WERI-Rb-1 (cell line): ENCODE measurements at regions not wholly inside any gene's neighbourhood (a gene's known extent, or its start where the extent isn't known, plus 50 kb on each side); places are given as distances from the start of the nearest gene placed in this dataset.

Source experiments
- DNase-seq: peaks from one replicate; pipeline ENCODE4 v3.0.0-alpha.2; 2020
- H3K27ac ChIP-seq: fragments of 250-450 bp; sonication (Bioruptor Pico); 2 replicates; pipeline ENCODE4 v1.5.1; 2020; ENCODE audit warnings: mild to moderate bottlenecking, moderate library complexity
- H3K27me3 ChIP-seq: fragments of 250-450 bp; sonication (Bioruptor Pico); 2 replicates; pipeline ENCODE4 v1.5.1; 2021; ENCODE audit warnings: mild to moderate bottlenecking, low read depth, moderate library complexity; ENCODE audit not compliant: insufficient read depth, severe bottlenecking
- H3K36me3 ChIP-seq: fragments of 250-450 bp; sonication (Bioruptor Pico); 2 replicates; pipeline ENCODE4 v1.5.1; 2020; ENCODE audit warnings: mild to moderate bottlenecking, moderate library complexity
- H3K4me3 ChIP-seq: 2 replicates; pipeline ENCODE4 v1.5.1; 2011; ENCODE audit warnings: low read depth, mild to moderate bottlenecking, control low read depth, low read length
- H3K9me3 ChIP-seq: fragments of 250-450 bp; sonication (Bioruptor Pico); 2 replicates; pipeline ENCODE4 v1.5.1; 2021; ENCODE audit warnings: mild to moderate bottlenecking, moderate library complexity; ENCODE audit not compliant: severe bottlenecking
- CTCF ChIP-seq: IDR thresholded peaks from 2 replicates; pipeline ENCODE4 v1.5.1; 2011; ENCODE audit warnings: low read depth, mild to moderate bottlenecking, control low read depth, inconsistent platforms, low read length

DNA sequence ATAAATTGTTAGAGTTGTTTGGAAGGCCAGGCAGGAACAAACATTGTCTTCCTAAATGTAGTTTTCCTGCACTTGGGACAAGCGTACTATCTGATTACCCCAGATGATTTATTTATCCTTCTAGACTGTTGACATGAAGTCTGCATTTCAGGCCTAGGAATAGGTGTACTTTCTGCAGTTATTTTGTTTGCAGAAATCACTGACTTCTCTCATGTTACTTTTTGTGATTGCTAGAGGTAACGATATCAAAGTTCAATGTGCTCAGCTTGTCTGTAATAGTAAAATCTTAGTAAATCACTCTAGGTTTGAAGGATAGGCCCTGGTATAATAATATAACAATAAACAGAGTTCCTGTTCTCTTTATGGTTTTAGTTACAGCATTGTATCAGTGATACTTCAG lies 75.4 kb upstream of the HDAC9 start:
- TF ChIP-seq CTCF: no peak
- no peak for DNase-seq
- Histone ChIP-seq H3K9me3 (peaks cover 2% of the 10 kb centered on the region), H3K4me3 (no peak overlapping the region), H3K36me3 (no peaks in the 10 kb centered on the region), H3K27ac (peak overlapping the region; percentile 27; the same call in 1 of the 2 replicates), H3K27me3 (no peaks in the 10 kb centered on the region)

DNA sequence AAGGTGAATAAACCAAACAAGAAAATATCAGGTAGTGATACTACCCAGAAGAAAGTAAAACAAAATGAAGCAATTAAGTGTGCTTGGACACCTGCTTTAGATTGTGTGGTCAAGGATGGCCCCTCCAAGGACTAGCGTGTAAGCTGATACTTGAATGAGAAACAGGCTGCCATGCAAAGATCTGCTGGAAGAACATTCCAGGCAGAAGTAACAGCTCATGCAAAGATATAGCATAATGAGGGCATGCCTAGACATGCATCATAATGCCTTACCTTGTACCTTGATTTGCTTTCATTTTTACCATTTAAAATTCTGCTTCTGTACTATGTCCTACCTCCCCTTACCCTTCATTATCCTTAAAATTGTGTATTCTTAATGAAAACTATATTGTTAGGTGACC lies 74.8 kb upstream of the HDAC9 start:
- H3K27me3 ChIP-seq: no peaks in the 10 kb centered on the region
- peaks cover 2% of the 10 kb centered on the region for H3K9me3 ChIP-seq
- H3K36me3 ChIP-seq: no peaks in the 10 kb centered on the region
- H3K27ac ChIP-seq: peak overlapping the region; percentile 13; the same call in 1 of the 2 replicates
- DNase-seq: peak; percentile 12
- no peak overlapping the region for H3K4me3 ChIP-seq
- no peak for TF ChIP-seq CTCF

- H3K4me3 ChIP-seq: no peak overlapping the region
- no peak for TF ChIP-seq CTCF
- peak; percentile 79 for DNase-seq
- H3K27ac ChIP-seq: peak overlapping the region; percentile 13; the same call in 1 of the 2 replicates
- no peaks in the 10 kb centered on the region for H3K27me3 ChIP-seq
- no peaks in the 10 kb centered on the region for H3K36me3 ChIP-seq
- H3K9me3 ChIP-seq: peaks cover 2% of the 10 kb centered on the region
Observed at GRCh38 chr7:18421297-18422002, 74.1 kb upstream of the HDAC9 start.

DNA sequence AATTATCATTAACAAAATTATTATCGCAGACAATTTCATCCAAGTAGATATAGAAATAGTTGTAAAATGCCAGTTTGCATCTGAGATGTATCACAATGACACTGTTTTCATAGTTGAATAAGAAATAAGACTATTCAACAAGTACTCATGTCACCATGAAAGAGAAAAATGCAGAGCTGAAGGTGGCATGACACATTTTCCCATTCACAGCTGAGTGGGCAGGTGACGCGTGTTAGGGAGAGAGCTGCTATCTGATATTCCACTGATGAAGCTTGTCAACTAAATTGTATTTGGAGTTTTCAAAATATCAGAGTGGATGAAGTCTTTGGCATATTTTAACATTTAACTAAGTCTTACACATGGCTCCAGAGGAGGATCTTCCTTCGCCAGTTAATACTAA lies 70.3 kb upstream of the HDAC9 start:
- Histone ChIP-seq H3K4me3 (no peak overlapping the region), H3K27ac (no peak overlapping the region)

DNA sequence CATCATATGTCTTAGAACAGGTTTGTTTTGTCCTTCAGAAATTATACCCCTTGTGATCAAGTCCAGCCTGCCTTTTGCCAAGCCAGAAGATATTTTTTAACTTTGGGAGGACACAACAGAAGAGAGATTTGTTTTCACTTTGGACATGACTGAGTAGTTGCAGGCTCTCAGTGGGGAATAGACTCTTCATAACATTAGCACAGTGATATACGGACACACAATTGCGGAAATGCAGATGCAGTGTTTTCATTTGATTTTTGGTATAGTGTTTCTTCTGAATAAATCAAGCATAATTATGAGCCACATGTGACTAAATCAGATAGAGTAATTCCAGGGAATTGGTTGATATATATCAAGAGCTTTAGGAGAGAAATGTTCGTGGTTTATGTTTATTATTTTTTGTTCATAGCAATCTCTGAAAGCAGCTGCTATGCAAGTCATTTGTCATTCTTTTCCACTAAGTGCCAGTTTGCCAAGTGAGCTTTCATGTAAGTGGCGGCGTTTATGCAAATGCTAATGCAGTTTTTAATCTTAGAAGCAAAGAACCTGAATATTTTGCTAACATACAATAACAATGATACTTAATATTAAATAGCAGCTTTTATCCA lies 69.6 kb upstream of the HDAC9 start:
- no peak for TF ChIP-seq CTCF
- no peaks in the 10 kb centered on the region for H3K27me3 ChIP-seq
- no peak for DNase-seq
- H3K4me3 ChIP-seq: no peak overlapping the region
- no peaks in the 10 kb centered on the region for H3K9me3 ChIP-seq
- H3K36me3 ChIP-seq: no peaks in the 10 kb centered on the region
- H3K27ac ChIP-seq: no peak overlapping the region

More for the DNA sequence above, 70.3 kb upstream of the HDAC9 start:
- no peaks in the 10 kb centered on the region for H3K36me3 ChIP-seq
- H3K27me3 ChIP-seq: no peaks in the 10 kb centered on the region
- no peaks in the 10 kb centered on the region for H3K9me3 ChIP-seq
- DNase-seq: no peak
- no peak for TF ChIP-seq CTCF
